Panc1 (cell line): ENCODE measurements at regions not wholly inside any gene's neighbourhood (a gene's known extent, or its start where the extent isn't known, plus 50 kb on each side); places are given as distances from the start of the nearest gene placed in this dataset.

Experiments
- ATAC-seq: fragments of 200-7000 bp; cut with Tn5 transposase; 2 replicates; pipeline ENCODE4 v1.9.1; 2020; ENCODE audit warnings: mild to moderate bottlenecking, moderate library complexity
- BruUV-seq: library from RNA; stranded (reverse); fragments of 400-500 nt; replicated peaks from 2 replicates; lab custom pipeline; 2021; lab: Mats Ljungman, UMichigan
- CTCF ChIA-PET: fragments of 300-600 bp; sonication (Branson Sonifier 250); formaldehyde crosslinking; loops from one replicate; lab custom pipeline; 2022; ENCODE audit warnings: antibody characterized with exemption; lab: Charles Lee
- POLR2A ChIA-PET: fragments of 300-600 bp; sonication (Branson Sonifier 250); formaldehyde crosslinking; loops from one replicate; lab custom pipeline; 2022; ENCODE audit warnings: antibody characterized with exemption; lab: Charles Lee
- DNase-seq: peaks from one replicate; pipeline ENCODE4 v3.0.0-alpha.2; 2010; ENCODE audit warnings: low read depth, low spot score
- H3K27ac ChIP-seq: 2 replicates; pipeline ENCODE4 v1.5.1; 2011; ENCODE audit warnings: mild to moderate bottlenecking, low read length, inconsistent platforms
- H3K27me3 ChIP-seq: fragments of 200-500 bp; sonication (Bioruptor generic); 2 replicates; pipeline ENCODE4 v1.6.0; 2014; ENCODE audit warnings: low read length, inconsistent platforms; ENCODE audit not compliant: control insufficient read depth, insufficient read depth
- H3K36me3 ChIP-seq: fragments of 200-500 bp; sonication (Bioruptor generic); 2 replicates; pipeline ENCODE4 v1.5.1; 2014; ENCODE audit warnings: inconsistent platforms, mild to moderate bottlenecking, low read length, moderate library complexity; ENCODE audit not compliant: control insufficient read depth, insufficient read depth
- H3K4me1 ChIP-seq: 2 replicates; pipeline ENCODE4 v1.5.1; 2011; ENCODE audit warnings: inconsistent platforms, mild to moderate bottlenecking, low read length, moderate library complexity; ENCODE audit not compliant: control insufficient read depth, insufficient read depth
- H3K4me3 ChIP-seq, 2 experiments: 2 replicates each; pipeline ENCODE4 v1.5.1; 2011 to 2012; ENCODE audit warnings: low read depth in 2 of 2, low read length in 2 of 2, mild to moderate bottlenecking in 2 of 2, inconsistent platforms in 1 of 2, moderate library complexity in 1 of 2
- H3K9me3 ChIP-seq: fragments of 200-500 bp; sonication (Bioruptor generic); 2 replicates; pipeline ENCODE4 v1.5.1; 2014; ENCODE audit warnings: low read depth, mild to moderate bottlenecking, inconsistent platforms, low read length, moderate library complexity; ENCODE audit not compliant: control insufficient read depth, insufficient read depth
- CTCF ChIP-seq: fragments of 450-650 bp; IDR thresholded peaks from 2 replicates; pipeline ENCODE4 v1.5.1; 2017; ENCODE audit warnings: mild to moderate bottlenecking
- POLR2AphosphoS5 ChIP-seq: IDR thresholded peaks from 2 replicates; pipeline ENCODE4 v1.6.1; 2012; ENCODE audit warnings: mild to moderate bottlenecking, low read depth, low read length, moderate library complexity
- REST ChIP-seq, 2 experiments: IDR thresholded peaks; 2 replicates each; pipeline ENCODE4 v1.6.1; 2011 to 2012; ENCODE audit warnings: low read depth in 2 of 2, control low read depth in 1 of 2, low read length in 1 of 2, mild to moderate bottlenecking in 1 of 2, moderate library complexity in 1 of 2; ENCODE audit not compliant: insufficient read depth in 1 of 2
- SIN3A ChIP-seq: IDR thresholded peaks from 2 replicates; pipeline ENCODE4 v1.6.1; 2012; ENCODE audit warnings: low read depth, mild to moderate bottlenecking, low read length, moderate library complexity, borderline replicate concordance; ENCODE audit not compliant: insufficient read depth
- TCF7L2 ChIP-seq: IDR thresholded peaks from 2 replicates; pipeline ENCODE4 v1.6.1; 2011; ENCODE audit warnings: mild to moderate bottlenecking, low read depth, low read length, inconsistent platforms
- in situ Hi-C: cut with HindIII; loops from 2 replicates; pipeline ENCODE4 v1.10.0; 2016; ENCODE audit warnings: low sequenced_read_pairs, low pct_unique_long_range_greater_than_20kb
- intact Hi-C: fragments of 100-400 bp; cut with micrococcal nuclease; formaldehyde crosslinking; loops from one replicate; pipeline ENCODE4 v1.10.0; 2022; ENCODE audit not compliant: unreplicated experiment

GRCh38 chr15:25611603-25612002 is 172.8 kb upstream of the UBE3A start:
- H3K36me3 ChIP-seq: no peaks in the 10 kb centered on the region
- no peak overlapping the region for H3K4me3 ChIP-seq
- intact Hi-C loops: no loop called here
- CTCF ChIA-PET: no interaction called here
- no peak for DNase-seq
- TF ChIP-seq CTCF: no peak
- TF ChIP-seq TCF7L2: no peak
- TF ChIP-seq POLR2AphosphoS5: no peak
- TF ChIP-seq REST (IDR thresholded peaks at IDR 0.05; ENCODE audit: insufficient read depth in 1 of 2, low read depth in 2 of 2, low read length in 1 of 2): no peak
- TF ChIP-seq SIN3A: no peak
- POLR2A ChIA-PET: no interaction called here
- H3K27me3 ChIP-seq: no peaks in the 10 kb centered on the region
- no TSS peak for BruUV-seq
- H3K9me3 ChIP-seq: no peaks in the 10 kb centered on the region; the same call in 1 of the 2 replicates
- in situ Hi-C loops: no loop called here
- no peaks in the 10 kb centered on the region for H3K4me1 ChIP-seq
- H3K27ac ChIP-seq: no peak overlapping the region
- no peak for ATAC-seq

- DNase-seq (no peak), ATAC-seq (no peak)
- CTCF ChIA-PET: no interaction called here
- in situ Hi-C loops: no loop called here
- POLR2A ChIA-PET: no interaction called here
- H3K9me3 ChIP-seq: no peaks in the 10 kb centered on the region; the same call in 1 of the 2 replicates
- TF ChIP-seq TCF7L2 (no peak), POLR2AphosphoS5 (no peak), REST (IDR thresholded peaks at IDR 0.05; ENCODE audit: insufficient read depth in 1 of 2, low read depth in 2 of 2, low read length in 1 of 2) (no peak)
- intact Hi-C loops: no loop called here
- H3K4me1 ChIP-seq: no peaks in the 10 kb centered on the region
- no peaks in the 10 kb centered on the region for H3K27me3 ChIP-seq
- H3K27ac ChIP-seq: no peak overlapping the region
- no peaks in the 10 kb centered on the region for H3K36me3 ChIP-seq
- BruUV-seq: no TSS peak
- H3K4me3 ChIP-seq: no peak overlapping the region
Observed at GRCh38 chr15:25609371-25609770, 170.5 kb upstream of the UBE3A start.
